K562 (cell line): ENCODE measurements at regions not wholly inside any gene's neighbourhood (a gene's known extent, or its start where the extent isn't known, plus 50 kb on each side); places are given as distances from the start of the nearest gene placed in this dataset.

Experiments used
- ATAC-seq: fragments of 200-7000 bp; cut with Tn5 transposase; 3 replicates; pipeline ENCODE4 v1.9.1; 2020; ENCODE audit warnings: moderate library complexity
- BruUV-seq: library from RNA; stranded (reverse); fragments of 400-500 nt; replicated peaks from 2 replicates; lab custom pipeline; 2021; lab: Mats Ljungman, UMichigan
- CTCF ChIA-PET: fragments of 300-600 bp; formaldehyde crosslinking; extraction: SDS; loops from one replicate; lab custom pipeline; 2021; ENCODE audit warnings: low intra/inter-chr PET ratio; lab: Yijun Ruan, JAX
- POLR2A ChIA-PET: fragments of 300-600, 350-650 bp; sonication (Branson Sonifier 250); formaldehyde crosslinking; extraction: SDS; loops from one replicate; lab custom pipeline; 2021; ENCODE audit warnings: antibody characterized with exemption, inconsistent platforms; lab: Yijun Ruan, JAX
- DNase-seq, 4 experiments: peaks; one replicate each; pipeline versions ENCODE4 v3.0.0 to v3.0.0-alpha.2; 2011 to 2018; ENCODE audit warnings: low spot score in 3 of 4, mixed read lengths in 3 of 4; ENCODE audit errors: extremely low read depth in 1 of 4
- FAIRE-seq: peaks from 2 replicates; lab custom pipeline; 2011; peaks lifted over from hg19 to GRCh38; lab: Jason Lieb, UNC
- H2AFZ ChIP-seq: 2 replicates; pipeline ENCODE4 v1.6.0; 2011; ENCODE audit warnings: low read depth, low read length, control low read depth, inconsistent platforms
- H3K27ac ChIP-seq: fragments of 200-600 bp; 3 replicates; pipeline ENCODE4 v1.8.0; 2011; ENCODE audit warnings: low read depth, mild to moderate bottlenecking, control low read depth, inconsistent platforms, low read length, moderate library complexity, mixed read lengths; ENCODE audit errors: extremely low read depth
- H3K27me3 ChIP-seq, 2 experiments: fragments of 300-600 bp in 1 of 2; 2 replicates in 1 of 2; 3 replicates in 1 of 2; pipeline versions ENCODE4 v1.6.0 to v1.8.0; 2011; ENCODE audit warnings: inconsistent platforms in 2 of 2, low read length in 2 of 2, mild to moderate bottlenecking in 1 of 2, mixed read lengths in 1 of 2, moderate library complexity in 1 of 2; ENCODE audit not compliant: control insufficient read depth in 2 of 2, insufficient read depth in 2 of 2
- H3K36me3 ChIP-seq: fragments of 300-600 bp; 3 replicates; pipeline ENCODE4 v1.8.0; 2011; ENCODE audit warnings: mild to moderate bottlenecking, low read length, inconsistent platforms; ENCODE audit not compliant: control insufficient read depth, insufficient read depth
- H3K4me1 ChIP-seq, 2 experiments: fragments of 200-600 bp in 1 of 2; replicated peaks in 1 of 2; 2 replicates in 1 of 2; 3 replicates in 1 of 2; pipeline versions ENCODE4 v1.5.1 to v1.8.0; 2011; ENCODE audit warnings: inconsistent platforms in 2 of 2, low read length in 2 of 2, mild to moderate bottlenecking in 1 of 2, mixed read lengths in 1 of 2, moderate library complexity in 1 of 2; ENCODE audit not compliant: control insufficient read depth in 2 of 2, insufficient read depth in 2 of 2
- H3K4me2 ChIP-seq: 2 replicates; pipeline ENCODE4 v1.6.1; 2011; ENCODE audit warnings: low read length, control low read depth, inconsistent platforms, mixed read lengths; ENCODE audit not compliant: insufficient read depth
- H3K4me3 ChIP-seq: fragments of 200-600 bp; sonication (generic), shearing (Covaris generic); 2 replicates; pipeline ENCODE4 v1.5.1; 2016; ENCODE audit warnings: control low read depth, inconsistent platforms
- H3K79me2 ChIP-seq: fragments of 200-600 bp; 3 replicates; pipeline ENCODE4 v1.8.0; 2011; ENCODE audit warnings: low read length, inconsistent platforms; ENCODE audit not compliant: control insufficient read depth, insufficient read depth
- H3K9ac ChIP-seq, 2 experiments: 2 replicates each; pipeline versions ENCODE4 v1.6.0 to v1.6.1; 2011; ENCODE audit warnings: low read depth in 2 of 2, low read length in 2 of 2, control low read depth in 1 of 2, inconsistent platforms in 1 of 2, mild to moderate bottlenecking in 1 of 2, mixed read lengths in 1 of 2; ENCODE audit not compliant: insufficient read depth in 1 of 2
- H3K9me1 ChIP-seq: one replicate; pipeline ENCODE4 v1.6.0; 2011; ENCODE audit warnings: inconsistent platforms, mild to moderate bottlenecking, low read length, moderate library complexity; ENCODE audit not compliant: control insufficient read depth, insufficient read depth
- H3K9me3 ChIP-seq: replicated peaks from 2 replicates; pipeline ENCODE4 v1.5.1; 2011; ENCODE audit warnings: low read depth, low read length, inconsistent platforms; ENCODE audit not compliant: control insufficient read depth, insufficient read depth
- H4K20me1 ChIP-seq: replicated peaks from 2 replicates; pipeline ENCODE4 v1.6.1; 2011; ENCODE audit warnings: low read length, inconsistent platforms, mixed read lengths; ENCODE audit not compliant: control insufficient read depth, insufficient read depth
- CC2D1A ChIP-seq: fragments of 450-650 bp; IDR thresholded peaks from 2 replicates; pipeline ENCODE4 v1.6.1; 2017; ENCODE audit warnings: mild to moderate bottlenecking
- ELK1 ChIP-seq: sonication (generic); formaldehyde crosslinking; IDR thresholded peaks from 2 replicates; pipeline ENCODE4 v1.8.1; 2022; ENCODE audit warnings: missing genetic modification reagents
- JUND ChIP-seq, 2 experiments: IDR thresholded peaks; 2 replicates in 1 of 2; 3 replicates in 1 of 2; pipeline ENCODE4 v1.6.1; 2011; ENCODE audit warnings: borderline replicate concordance in 2 of 2, low read depth in 2 of 2, low read length in 2 of 2, improper control_type of control experiment in 1 of 2, missing biosample characterization in 1 of 2, missing genetic modification characterization in 1 of 2, missing genetic modification reagents in 1 of 2
- SMAD3 ChIP-seq: fragments of 450-650 bp; formaldehyde crosslinking; conservative IDR thresholded peaks from 2 replicates; pipeline ENCODE4 v1.4.0; 2020; ENCODE audit warnings: mild to moderate bottlenecking
- ZBTB5 ChIP-seq: fragments of 450-650 bp; IDR thresholded peaks from 2 replicates; pipeline ENCODE4 v1.6.1; 2017; ENCODE audit warnings: antibody characterized with exemption
- ZNF551 ChIP-seq: fragments of 250-450 bp; sonication (Bioruptor Pico); IDR thresholded peaks from 2 replicates; pipeline ENCODE4 v1.5.0; 2021; ENCODE audit warnings: mild to moderate bottlenecking, moderate library complexity
- WGBS: fragments of 100-300 bp; shearing (Covaris generic); methylation state at CpG from one replicate; pipeline ENCODE4 v1.1.6; 2016; ENCODE audit warnings: low coverage, mixed read lengths; ENCODE audit not compliant: insufficient coverage; ENCODE audit errors: missing lambda C conversion rate; 5-methylcytosine and 5-hydroxymethylcytosine counted together
- in situ Hi-C: fragments of 300-500 bp; cut with MboI; formaldehyde crosslinking; loops from 4 replicates; pipeline ENCODE4 v1.15.0; 2018; ENCODE audit warnings: inconsistent platforms, mixed read lengths
- intact Hi-C: fragments of 100-400 bp; cut with micrococcal nuclease; formaldehyde crosslinking; loops from 2 replicates; pipeline ENCODE4 v1.14.2; 2022
- TF ChIP-seq, protein P1 (sequence below): fragments of 200-800 bp; sonication (Bioruptor generic); IDR thresholded peaks from 2 replicates; pipeline ENCODE4 v1.6.1; 2017; ENCODE audit warnings: missing genetic modification characterization, missing compliant biosample characterization

GRCh38 chr18:69291755-69292154, 108.9 kb upstream of the DOK6 start (continued):
- no peak for TF ChIP-seq ZBTB5
- TF ChIP-seq, protein P1, sequence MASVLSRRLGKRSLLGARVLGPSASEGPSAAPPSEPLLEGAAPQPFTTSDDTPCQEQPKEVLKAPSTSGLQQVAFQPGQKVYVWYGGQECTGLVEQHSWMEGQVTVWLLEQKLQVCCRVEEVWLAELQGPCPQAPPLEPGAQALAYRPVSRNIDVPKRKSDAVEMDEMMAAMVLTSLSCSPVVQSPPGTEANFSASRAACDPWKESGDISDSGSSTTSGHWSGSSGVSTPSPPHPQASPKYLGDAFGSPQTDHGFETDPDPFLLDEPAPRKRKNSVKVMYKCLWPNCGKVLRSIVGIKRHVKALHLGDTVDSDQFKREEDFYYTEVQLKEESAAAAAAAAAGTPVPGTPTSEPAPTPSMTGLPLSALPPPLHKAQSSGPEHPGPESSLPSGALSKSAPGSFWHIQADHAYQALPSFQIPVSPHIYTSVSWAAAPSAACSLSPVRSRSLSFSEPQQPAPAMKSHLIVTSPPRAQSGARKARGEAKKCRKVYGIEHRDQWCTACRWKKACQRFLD (CRISPR knock-in tag): no peak
- no peak for TF ChIP-seq CC2D1A
- TF ChIP-seq ZNF551 (CRISPR knock-in tag): no peak

DNA sequence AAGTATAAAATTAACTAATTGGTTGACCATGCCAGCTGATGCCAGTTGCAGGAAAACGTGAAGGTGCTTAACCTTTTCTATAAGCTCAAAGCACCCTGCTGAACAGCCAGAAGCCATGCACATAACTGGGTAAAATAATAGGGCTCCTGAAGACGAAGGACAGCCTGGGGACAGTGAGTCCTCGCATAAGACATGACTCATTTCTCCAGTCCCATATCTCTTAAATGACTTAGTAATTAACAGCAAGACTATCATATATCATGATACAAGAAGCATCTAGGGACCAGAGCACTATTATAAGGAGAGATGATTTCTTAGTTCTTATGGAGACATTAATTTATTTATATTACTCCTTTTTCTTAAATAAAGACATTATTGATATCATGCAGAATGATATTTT, 100.5 kb upstream of the DOK6 start:
- ChIA-PET POLR2A (no interaction called here), CTCF (no interaction called here)
- Histone ChIP-seq H3K4me3 (no peak overlapping the region), H3K79me2 (no peaks in the 10 kb centered on the region), H3K9ac (no peak overlapping the region), H2AFZ (no peak overlapping the region), H3K9me3 (no peaks in the 10 kb centered on the region), H3K36me3 (no peaks in the 10 kb centered on the region), H3K27ac (no peak overlapping the region), H3K27me3 (no peaks in the 10 kb centered on the region), H4K20me1 (no peaks in the 10 kb centered on the region), H3K4me1 (no peaks in the 10 kb centered on the region), H3K4me2 (no peak overlapping the region), H3K9me1 (no peaks in the 10 kb centered on the region)
- WGBS: 3% methylated on average over 3 of the region's 3 CpGs
- TF ChIP-seq SMAD3 (CRISPR knock-in tag): no peak
- no peak for TF ChIP-seq JUND (IDR thresholded peaks at IDR 0.05; ENCODE audit: borderline replicate concordance, low read depth, low read length)
- no peak for TF ChIP-seq JUND (tag; IDR thresholded peaks at IDR 0.05; ENCODE audit: borderline replicate concordance, low read depth, low read length)
- TF ChIP-seq ELK1 (CRISPR knock-in tag): no peak
- intact Hi-C loops: no loop called here
- no TSS peak for BruUV-seq
- FAIRE-seq (no peak), ATAC-seq (no peak), DNase-seq (no peak)
- in situ Hi-C loops: no loop called here
